ENCODE measurements at regions not wholly inside any gene's neighbourhood (a gene's known extent, or its start where the extent isn't known, plus 50 kb on each side); places are given as distances from the start of the nearest gene placed in this dataset.
"Not testable (repeated sequence)": the region's sequence is repeated elsewhere in the genome, so short reads cannot be mapped to it uniquely, and the experiment has no call there.

DNA sequence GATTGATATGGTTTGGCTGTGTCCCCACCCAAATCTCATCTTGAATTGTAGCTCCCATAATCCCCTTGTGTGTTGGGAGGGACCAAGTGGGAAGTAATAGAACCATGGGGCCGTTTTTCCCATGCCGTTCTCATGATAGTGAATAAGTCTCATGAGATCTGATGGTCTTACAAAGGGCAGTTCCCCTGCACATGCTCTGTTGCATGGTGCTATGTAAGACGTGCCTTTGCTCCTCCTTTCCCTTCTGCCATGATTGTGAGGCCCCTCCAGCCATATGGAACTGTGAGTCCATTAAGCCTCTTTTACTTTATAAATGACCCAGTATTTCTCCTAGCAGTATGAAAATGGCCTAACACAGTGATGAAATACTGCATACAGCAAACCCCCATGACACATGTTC lies 84.8 kb upstream of the SELENOP start:
- DNase-seq (ENCODE audit: low read depth in 2 of 2) = no peak

- no peak for DNase-seq (ENCODE audit: low read depth in 2 of 2)
Measured at GRCh38 chr5:42894057-42894456, 82.4 kb upstream of the SELENOP start.

DNA sequence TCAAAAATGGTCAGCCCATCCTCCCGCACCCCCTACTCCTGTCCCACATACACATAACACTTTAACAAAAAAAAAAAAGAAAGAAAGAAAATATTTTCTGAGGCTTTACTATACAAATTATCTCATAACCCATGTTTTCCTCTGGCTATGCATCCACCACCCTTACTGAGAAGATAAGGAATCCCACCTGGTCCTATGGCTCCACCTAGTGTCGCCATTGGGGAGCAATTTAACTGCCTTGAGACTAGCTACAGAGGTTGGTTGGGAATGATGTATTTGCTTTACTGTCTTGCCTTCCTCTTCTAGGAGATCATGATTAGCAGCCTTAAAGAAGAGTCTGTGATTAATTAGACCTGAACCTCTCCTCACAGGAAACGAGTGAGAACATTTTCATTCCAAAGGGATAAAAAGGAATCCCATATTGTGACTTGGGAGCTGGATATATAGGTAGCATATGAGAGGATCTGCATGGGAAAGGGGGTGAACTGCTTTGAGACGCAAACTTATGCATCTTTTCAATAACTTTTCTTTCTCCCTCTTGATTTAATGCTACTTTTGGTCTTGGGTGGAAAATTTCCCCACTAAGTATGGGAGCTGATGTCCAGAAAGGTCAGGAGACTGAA lies 77.7 kb upstream of the SELENOP start:
- peak in 1 of 2 donors; percentile 16 for DNase-seq (ENCODE audit: low read depth in 2 of 2)

DNA sequence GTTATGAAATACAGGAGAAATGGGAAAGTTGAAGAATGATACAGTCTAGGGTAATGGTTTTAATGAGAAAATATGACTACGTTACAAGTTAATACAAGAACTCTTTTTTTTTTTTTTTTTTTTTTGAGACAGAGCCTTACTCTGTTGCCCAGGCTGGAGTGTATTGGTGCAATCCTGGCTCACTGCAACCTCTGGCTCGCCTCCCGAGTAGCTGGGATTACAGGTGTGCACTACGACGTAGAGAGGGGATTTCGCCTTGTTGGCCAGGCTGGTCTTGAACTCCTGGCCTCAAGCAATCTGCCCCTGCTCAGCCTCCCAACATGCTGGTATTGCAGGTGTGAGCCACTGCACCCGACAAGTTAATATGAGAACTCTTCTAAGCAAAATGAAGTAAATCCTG lies 77.1 kb upstream of the SELENOP start:
- DNase-seq (ENCODE audit: low read depth in 2 of 2) = no peak

- no peak for DNase-seq (ENCODE audit: low read depth in 2 of 2)
Measured at GRCh38 chr5:42887575-42887974, 75.9 kb upstream of the SELENOP start.

DNA sequence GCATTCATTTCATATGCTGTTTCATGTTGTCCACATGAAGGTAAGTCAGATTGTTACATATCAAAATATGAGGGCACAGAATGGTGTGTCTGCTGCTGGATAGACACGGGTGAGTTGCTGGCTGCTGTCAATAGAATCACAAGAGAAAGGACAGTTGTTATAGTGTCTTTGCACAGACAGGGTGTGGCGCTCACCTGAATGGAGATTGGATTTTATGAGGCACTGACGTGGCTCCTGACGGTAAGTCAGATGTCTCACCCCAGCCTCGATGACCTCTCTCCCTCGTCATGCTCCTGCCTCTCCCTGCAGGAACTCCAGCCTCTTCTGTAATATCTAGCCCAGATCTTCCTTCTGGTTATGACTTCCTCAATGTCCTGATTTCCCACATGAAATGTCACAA lies 75.4 kb upstream of the SELENOP start:
- no peak for DNase-seq (ENCODE audit: low read depth in 2 of 2)

GRCh38 chr5:42886635-42887034 lies 74.9 kb upstream of the SELENOP start:
- DNase-seq (ENCODE audit: low read depth in 2 of 2) = no peak

DNA sequence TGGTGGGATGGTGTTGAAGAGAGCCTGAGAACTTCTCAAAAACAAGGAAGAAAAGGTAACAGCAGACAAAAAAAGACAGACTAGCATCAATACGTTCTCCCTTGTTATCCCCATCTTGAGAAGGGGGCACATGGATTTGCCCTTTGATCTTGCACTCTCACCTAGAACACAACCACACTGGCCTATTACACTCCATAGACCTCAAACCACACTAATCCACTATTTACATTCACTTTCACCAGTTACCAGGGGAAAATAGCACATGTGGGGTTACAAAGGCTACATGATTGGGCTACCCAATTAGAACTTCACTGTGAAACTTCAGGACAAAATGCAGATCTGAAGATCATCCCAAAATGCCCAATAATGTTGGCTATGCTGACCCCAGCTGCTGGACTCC lies 72.6 kb upstream of the SELENOP start:
- DNase-seq (ENCODE audit: low read depth in 2 of 2) = no peak

GRCh38 chr5:42881416-42882117 lies 69.9 kb upstream of the SELENOP start:
- DNase-seq (ENCODE audit: low read depth in 2 of 2) = no peak

- DNase-seq (ENCODE audit: low read depth in 2 of 2) = no peak
Measured at GRCh38 chr5:42880496-42881150, 68.9 kb upstream of the SELENOP start.

DNA sequence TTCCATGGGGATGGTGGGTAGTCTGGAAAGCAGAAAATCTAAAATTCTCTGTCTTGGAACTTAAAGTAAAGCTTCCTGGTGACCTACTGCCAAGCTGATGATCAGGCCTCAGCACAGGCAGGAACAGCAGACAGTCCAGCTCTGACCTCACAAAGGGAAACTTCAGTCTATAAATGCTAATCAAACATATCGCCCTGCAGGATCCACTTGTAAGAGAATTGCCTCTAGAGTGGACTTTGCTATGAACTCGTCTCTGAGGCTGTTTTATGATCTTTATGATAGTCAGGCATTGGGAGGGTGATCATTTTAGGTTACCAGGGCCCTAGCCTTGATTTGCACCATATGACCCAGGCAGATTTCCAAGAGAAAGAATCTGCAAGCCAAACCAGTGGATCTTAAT lies 67.6 kb upstream of the SELENOP start:
- DNase-seq (ENCODE audit: low read depth in 2 of 2) = no peak

DNA sequence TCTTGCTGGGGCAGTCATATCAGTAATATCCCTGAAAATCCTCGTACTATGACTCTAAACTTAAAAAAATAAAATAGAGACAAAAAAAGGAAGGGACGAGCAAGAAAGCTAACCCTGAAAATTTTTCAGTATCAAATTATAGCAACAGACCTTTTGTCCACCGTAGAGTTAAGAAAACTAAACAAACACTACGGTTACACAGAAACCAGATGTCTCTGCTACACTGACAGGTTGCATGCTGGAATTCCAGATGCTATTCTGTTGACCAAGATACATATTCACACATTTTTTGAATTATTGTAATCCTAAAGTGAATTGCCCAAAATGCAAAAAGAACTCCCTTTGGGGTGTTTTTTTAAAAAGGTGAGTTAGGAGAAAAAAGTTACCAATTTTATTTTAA lies 66.9 kb upstream of the SELENOP start:
- DNase-seq (ENCODE audit: low read depth in 2 of 2) = no peak

DNA sequence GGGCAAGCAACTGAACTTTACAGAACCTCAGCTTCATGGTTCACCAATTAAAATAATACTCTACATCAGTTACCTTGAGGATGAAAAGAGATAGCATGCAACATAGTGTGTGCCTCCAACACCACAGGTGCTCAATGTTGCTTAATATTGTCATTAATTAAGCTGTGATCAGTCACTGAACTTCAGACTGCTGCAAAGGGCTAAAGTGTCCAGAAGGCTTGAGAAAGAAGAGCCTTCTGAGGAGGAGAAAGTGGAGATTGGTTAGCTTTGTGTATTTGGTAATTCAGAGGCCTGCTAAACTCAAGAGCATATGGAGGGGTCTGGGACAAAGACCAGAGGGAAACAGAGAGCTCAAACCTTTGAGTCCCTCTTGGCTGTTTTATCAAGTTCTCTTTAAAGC lies 66.3 kb upstream of the SELENOP start:
- DNase-seq (ENCODE audit: low read depth in 2 of 2) = no peak

- DNase-seq (ENCODE audit: low read depth in 2 of 2) = no peak
Measured at GRCh38 chr5:42877431-42877830, 65.7 kb upstream of the SELENOP start.

GRCh38 chr5:42876375-42876844 lies 64.7 kb upstream of the SELENOP start:
- DNase-seq (ENCODE audit: low read depth in 2 of 2) = no peak

- DNase-seq (ENCODE audit: low read depth in 2 of 2) = no peak
Measured at GRCh38 chr5:42875785-42876374, 64.2 kb upstream of the SELENOP start.

DNA sequence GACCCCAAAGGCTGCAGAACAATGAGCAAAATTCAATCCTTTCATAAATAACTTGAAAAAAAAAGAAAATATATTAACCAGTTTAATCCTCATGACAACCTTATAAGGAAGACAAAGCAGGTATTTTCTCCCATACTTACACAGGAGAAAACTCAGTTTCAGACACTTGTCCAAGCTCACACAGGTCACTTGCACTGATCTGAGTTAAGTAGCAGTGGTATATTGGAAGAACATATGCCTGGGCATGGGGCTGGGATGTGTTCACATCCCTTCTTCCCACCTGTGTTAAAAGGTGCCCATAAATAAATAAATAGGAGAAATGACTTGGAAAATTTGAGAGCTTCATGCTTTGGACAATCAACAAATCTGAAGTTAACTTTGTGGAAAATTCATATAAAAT lies 63.5 kb upstream of the SELENOP start:
- no peak for DNase-seq (ENCODE audit: low read depth in 2 of 2)

- no peak for DNase-seq (ENCODE audit: low read depth in 2 of 2)
Measured at GRCh38 chr5:42874621-42875198, 63.0 kb upstream of the SELENOP start.

DNA sequence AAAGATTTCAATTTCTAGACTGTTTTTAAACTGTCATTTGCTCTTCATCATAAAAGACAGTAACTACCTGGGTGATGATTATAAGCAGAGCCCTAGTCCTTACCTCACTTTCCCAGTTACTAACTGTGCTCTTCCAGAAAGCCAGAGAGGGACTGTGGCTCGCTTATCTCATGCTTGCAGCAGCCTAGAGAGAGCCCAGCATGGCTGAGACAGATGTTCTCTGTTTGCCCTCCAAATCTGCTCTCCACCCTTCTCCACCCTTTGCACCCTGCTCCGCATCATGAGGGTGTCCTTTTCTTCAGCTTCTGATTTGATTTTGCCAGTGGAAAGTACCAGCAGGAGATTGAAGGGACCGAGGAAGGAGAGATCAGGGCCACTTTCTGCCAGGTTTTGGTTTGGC lies 61.2 kb upstream of the SELENOP start:
- no peak for DNase-seq (ENCODE audit: low read depth in 2 of 2)

DNA sequence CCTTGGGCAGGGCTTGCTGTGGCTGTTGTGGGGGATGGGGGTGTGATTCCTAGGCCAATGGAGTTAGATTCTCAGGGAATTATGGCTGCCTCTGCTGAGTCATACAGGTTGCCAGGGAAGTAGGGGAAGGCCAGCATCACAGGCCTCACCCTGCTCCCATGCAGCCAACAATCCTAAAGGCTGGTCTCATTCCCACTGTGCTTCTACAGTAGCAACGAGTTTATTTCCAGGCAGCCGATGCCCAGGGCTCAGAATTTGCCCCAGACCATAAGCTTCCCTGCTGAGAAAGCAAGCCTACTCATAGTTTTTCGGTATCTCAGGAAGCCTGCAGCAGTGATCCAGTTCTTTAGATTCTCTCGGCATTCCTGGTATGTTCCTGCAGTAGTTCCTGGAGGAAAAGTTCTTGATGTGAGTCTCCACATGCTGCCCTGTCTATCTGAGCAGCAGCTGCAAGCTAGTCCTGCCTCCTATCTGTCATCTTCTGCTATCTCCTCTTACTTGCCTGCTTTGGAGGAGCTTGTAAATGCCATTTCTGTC lies 59.3 kb upstream of the SELENOP start:
- DNase-seq (ENCODE audit: low read depth in 2 of 2) = no peak

GRCh38 chr5:42868417-42868816 lies 56.7 kb upstream of the SELENOP start:
- not testable (repeated sequence) for DNase-seq (ENCODE audit: low read depth in 2 of 2)

DNA sequence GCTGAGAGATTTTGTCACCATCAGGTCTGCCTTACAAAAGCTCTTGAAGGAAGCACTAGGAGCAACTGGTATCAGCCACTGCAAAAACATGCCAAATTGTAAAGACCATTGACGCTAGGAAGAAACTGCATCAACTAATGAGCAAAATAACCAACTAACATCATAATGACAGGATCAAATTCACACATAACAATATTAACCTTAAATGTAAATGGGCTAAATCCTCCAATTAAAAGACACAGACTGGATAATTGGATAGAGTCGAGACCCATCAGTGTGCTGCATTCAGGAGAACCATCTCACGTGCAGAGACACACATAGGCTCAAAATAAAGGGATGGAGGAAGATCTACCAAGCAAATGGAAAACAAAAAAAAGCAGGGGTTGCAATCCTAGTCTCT lies 53.1 kb upstream of the SELENOP start:
- DNase-seq (ENCODE audit: low read depth in 2 of 2) = not testable (repeated sequence)
